ENCODE measurements at regions not wholly inside any gene's neighbourhood (a gene's known extent, or its start where the extent isn't known, plus 50 kb on each side); places are given as distances from the start of the nearest gene placed in this dataset.

DNA sequence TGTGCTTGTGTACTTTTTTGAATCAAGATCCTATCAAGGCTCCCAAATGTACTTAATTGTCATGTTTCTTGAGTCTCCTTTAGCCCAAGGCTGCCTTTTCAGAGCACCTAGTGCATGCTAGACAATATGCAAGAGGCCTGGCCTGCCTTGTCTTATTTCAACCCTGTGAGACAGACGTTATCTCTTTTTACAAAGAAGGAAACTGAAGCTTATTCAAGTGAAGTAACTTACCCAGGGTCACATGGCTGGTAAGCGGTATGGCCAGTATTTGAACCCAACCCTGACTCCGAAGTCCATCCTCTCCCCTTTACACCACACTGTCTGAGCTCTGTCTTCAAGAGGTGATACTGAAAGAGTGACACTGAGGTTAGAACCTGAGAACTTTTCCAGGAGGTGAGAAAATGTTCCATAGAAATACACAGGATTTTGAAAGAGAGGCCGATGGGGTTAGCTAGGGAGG lies 505.1 kb downstream of the FOXO1 start:
- TF ChIP-seq, protein P1, sequence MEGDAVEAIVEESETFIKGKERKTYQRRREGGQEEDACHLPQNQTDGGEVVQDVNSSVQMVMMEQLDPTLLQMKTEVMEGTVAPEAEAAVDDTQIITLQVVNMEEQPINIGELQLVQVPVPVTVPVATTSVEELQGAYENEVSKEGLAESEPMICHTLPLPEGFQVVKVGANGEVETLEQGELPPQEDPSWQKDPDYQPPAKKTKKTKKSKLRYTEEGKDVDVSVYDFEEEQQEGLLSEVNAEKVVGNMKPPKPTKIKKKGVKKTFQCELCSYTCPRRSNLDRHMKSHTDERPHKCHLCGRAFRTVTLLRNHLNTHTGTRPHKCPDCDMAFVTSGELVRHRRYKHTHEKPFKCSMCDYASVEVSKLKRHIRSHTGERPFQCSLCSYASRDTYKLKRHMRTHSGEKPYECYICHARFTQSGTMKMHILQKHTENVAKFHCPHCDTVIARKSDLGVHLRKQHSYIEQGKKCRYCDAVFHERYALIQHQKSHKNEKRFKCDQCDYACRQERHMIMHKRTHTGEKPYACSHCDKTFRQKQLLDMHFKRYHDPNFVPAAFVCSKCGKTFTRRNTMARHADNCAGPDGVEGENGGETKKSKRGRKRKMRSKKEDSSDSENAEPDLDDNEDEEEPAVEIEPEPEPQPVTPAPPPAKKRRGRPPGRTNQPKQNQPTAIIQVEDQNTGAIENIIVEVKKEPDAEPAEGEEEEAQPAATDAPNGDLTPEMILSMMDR (IDR thresholded peaks at IDR 0.05) = no peak
- Histone ChIP-seq H3K4me1 (ENCODE audit: control insufficient read depth in 1 of 2, insufficient read depth in 1 of 2, low read depth in 1 of 2, low read length in 1 of 2) (no peaks in the 10 kb centered on the region), H3K9me3 (no peaks in the 10 kb centered on the region), H3K27me3 (no peaks in the 10 kb centered on the region), H3K4me3 (ENCODE audit: low read depth in 1 of 2, low read length in 1 of 2) (no peak overlapping the region), H3K36me3 (no peaks in the 10 kb centered on the region), H3K27ac (no peak overlapping the region)

DNA sequence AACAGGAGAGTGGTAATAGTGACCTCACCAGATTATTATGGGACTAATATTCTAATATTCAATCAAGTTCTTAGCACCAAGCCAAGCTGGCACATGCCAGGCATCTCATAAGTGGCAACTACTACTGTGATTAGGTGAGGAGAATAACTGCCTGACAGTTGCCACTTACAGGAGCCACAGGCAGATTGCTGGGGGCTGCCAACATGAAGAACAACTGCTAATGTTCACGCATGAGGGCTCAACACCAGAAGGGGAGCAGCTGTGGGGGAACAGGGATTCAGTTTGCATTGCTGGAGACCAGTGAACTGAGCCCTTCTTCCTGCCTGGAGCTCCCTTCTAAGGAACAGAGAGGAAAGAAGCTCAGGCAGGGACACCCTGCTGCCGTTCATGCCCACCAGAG lies 504.5 kb downstream of the FOXO1 start:
- no peak overlapping the region for H3K4me3 ChIP-seq (ENCODE audit: low read depth in 1 of 2, low read length in 1 of 2)
- no peaks in the 10 kb centered on the region for H3K36me3 ChIP-seq
- H3K27me3 ChIP-seq = no peaks in the 10 kb centered on the region
- no peaks in the 10 kb centered on the region for H3K4me1 ChIP-seq (ENCODE audit: control insufficient read depth in 1 of 2, insufficient read depth in 1 of 2, low read depth in 1 of 2, low read length in 1 of 2)
- H3K27ac ChIP-seq = no peak overlapping the region
- no peaks in the 10 kb centered on the region for H3K9me3 ChIP-seq
- TF ChIP-seq, protein P1 (IDR thresholded peaks at IDR 0.05) = no peak

DNA sequence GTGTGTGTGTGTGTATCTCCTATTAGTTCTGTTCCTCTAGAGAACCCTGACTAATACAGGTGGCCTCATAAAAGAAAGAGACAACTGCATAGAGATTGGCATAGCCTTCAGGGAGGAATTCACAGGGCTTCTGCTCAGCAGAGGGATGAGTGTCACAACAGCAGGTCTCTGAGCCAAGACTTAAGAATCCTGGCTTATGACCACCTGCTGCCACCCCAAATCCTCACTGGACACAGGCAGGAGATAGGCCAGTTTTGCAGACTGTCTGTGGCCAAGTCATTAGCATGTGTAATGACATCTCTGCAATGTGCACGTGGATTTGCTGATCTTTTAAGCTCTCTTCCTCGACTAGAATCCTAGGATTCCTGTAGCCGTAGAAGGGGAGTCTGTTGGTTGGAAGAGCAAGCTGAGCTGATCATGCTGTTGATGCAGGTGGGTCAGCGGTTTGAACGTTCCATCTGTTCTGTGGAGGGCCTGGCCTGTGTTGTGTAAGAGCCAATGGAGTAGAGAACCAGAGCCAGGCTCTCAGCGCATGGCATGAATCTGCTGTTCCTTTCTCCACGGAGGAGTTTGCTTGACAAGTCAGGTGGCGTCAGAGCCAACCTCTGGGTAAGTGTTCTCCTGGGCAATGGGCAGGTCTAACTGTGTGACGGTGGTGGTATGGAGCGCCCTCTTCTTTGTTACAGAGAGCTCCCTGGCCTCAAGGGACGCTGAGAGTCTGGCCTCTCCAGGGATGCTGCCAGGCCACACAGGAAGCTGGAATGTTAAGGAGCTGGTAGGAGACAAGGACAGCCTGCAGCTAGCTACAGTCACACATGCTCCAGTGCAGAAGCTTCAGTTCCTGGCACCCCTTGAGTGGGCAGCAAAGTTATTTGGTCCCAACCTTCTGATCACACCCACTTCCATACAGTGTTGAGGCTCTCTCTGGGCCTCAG lies 503.1 kb downstream of the FOXO1 start:
- no peak overlapping the region for H3K27ac ChIP-seq
- TF ChIP-seq, protein P1 (IDR thresholded peaks at IDR 0.05) = no peak

DNA sequence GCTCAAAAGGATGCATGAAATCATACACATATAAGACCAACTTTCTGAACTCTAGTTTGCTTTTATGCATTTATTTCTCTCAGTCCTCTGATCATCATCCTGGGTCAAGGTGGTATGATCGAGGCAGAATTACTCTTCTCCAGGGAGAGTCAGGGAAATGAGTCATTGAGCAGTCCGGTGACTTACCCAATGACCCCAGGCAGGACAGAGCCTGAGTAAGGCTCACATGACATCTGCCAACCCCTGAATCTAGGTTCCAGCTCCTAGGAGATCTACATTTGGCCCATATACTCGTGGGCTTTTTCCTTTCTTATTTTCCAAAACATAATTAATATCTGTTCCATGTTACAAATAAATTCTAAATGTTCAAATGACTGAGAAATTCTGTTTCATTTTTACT lies 502.3 kb downstream of the FOXO1 start:
- Histone ChIP-seq H3K4me3 (ENCODE audit: low read depth in 1 of 2, low read length in 1 of 2) (no peak overlapping the region), H3K27ac (no peak overlapping the region), H3K36me3 (no peaks in the 10 kb centered on the region), H3K9me3 (no peaks in the 10 kb centered on the region), H3K27me3 (peaks cover 9% of the 10 kb centered on the region), H3K4me1 (ENCODE audit: control insufficient read depth in 1 of 2, insufficient read depth in 1 of 2, low read depth in 1 of 2, low read length in 1 of 2) (no peaks in the 10 kb centered on the region)
- TF ChIP-seq, protein P1 (IDR thresholded peaks at IDR 0.05) = no peak

More for the DNA sequence above, 503.1 kb downstream of the FOXO1 start:
- Histone ChIP-seq H3K27me3 (peaks cover 1% of the 10 kb centered on the region), H3K4me1 (ENCODE audit: control insufficient read depth in 1 of 2, insufficient read depth in 1 of 2, low read depth in 1 of 2, low read length in 1 of 2) (no peaks in the 10 kb centered on the region), H3K36me3 (no peaks in the 10 kb centered on the region), H3K9me3 (no peaks in the 10 kb centered on the region), H3K4me3 (ENCODE audit: low read depth in 1 of 2, low read length in 1 of 2) (no peak overlapping the region)

DNA sequence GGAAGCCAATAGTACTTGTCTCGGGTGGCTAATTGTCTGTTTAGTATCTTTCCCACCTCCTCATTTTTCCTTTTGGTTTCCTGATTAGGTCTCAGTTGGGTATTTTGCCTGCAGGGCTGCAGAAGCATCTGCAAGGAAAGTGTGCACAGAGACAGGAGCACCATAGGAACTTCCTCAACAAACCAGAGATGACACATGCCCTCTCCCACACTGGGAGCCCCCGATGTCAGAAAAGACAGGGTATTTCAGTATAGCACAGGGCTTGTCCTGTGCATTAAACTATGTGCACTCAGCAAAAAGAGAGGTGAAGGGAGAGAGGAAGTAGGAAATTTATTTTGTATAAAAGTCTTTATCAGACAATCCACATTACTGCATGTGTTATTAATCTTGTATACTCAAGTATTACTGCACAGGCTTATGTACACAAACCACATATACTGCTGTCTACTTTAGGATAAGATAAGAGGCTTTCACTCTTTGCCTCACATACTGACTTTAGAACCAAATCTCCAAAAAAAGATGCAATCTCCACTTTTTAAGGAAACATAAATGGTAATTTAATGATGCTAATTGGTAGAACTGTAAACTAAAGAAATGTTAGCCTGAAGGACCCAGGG lies 501.0 kb downstream of the FOXO1 start:
- H3K9me3 ChIP-seq = no peaks in the 10 kb centered on the region
- no peak overlapping the region for H3K27ac ChIP-seq
- no peak overlapping the region for H3K4me3 ChIP-seq (ENCODE audit: low read depth in 1 of 2, low read length in 1 of 2)
- no peaks in the 10 kb centered on the region for H3K36me3 ChIP-seq
- H3K27me3 ChIP-seq = peaks cover 18% of the 10 kb centered on the region
- no peaks in the 10 kb centered on the region for H3K4me1 ChIP-seq (ENCODE audit: control insufficient read depth in 1 of 2, insufficient read depth in 1 of 2, low read depth in 1 of 2, low read length in 1 of 2)
- TF ChIP-seq, protein P1 (IDR thresholded peaks at IDR 0.05) = no peak
